Activated naive CD8-positive, alpha-beta T cell treated with anti-CD3 and anti-CD28 coated beads, Interleukin-2, amount 50 U/mL, for 24 hours (primary cell): ENCODE measurements at regions not wholly inside any gene's neighbourhood (a gene's known extent, or its start where the extent isn't known, plus 50 kb on each side); places are given as distances from the start of the nearest gene placed in this dataset.
"Not testable (repeated sequence)": the region's sequence is repeated elsewhere in the genome, so short reads cannot be mapped to it uniquely, and the experiment has no call there.

Experiments
- ATAC-seq: fragments of 150-1000 bp; cut with Tn5 transposase; one replicate; pipeline ENCODE4 v1.10.0; 2021
- DNase-seq: peaks from one replicate; pipeline ENCODE4 v3.0.0; 2021
- H3K27ac Mint-ChIP-seq: one replicate; pipeline ENCODE4 v1.8.0; 2021; ENCODE audit warnings: mild to moderate bottlenecking, mixed read lengths
- H3K27me3 Mint-ChIP-seq: one replicate; pipeline ENCODE4 v1.8.0; 2021; ENCODE audit warnings: mixed read lengths
- H3K36me3 Mint-ChIP-seq: one replicate; pipeline ENCODE4 v1.8.0; 2021; ENCODE audit warnings: low read depth, mixed read lengths
- H3K4me1 Mint-ChIP-seq: one replicate; pipeline ENCODE4 v1.8.0; 2021; ENCODE audit warnings: mixed read lengths
- H3K4me3 Mint-ChIP-seq: one replicate; pipeline ENCODE4 v1.8.0; 2021; ENCODE audit warnings: mild to moderate bottlenecking, moderate library complexity, mixed read lengths
- H3K9me3 Mint-ChIP-seq: one replicate; pipeline ENCODE4 v1.8.0; 2021; ENCODE audit warnings: mixed read lengths

- Mint-ChIP-seq H3K4me3 (no peak overlapping the region), H3K9me3 (peaks cover 4% of the 10 kb centered on the region), H3K27me3 (peaks cover 3% of the 10 kb centered on the region), H3K27ac (no peak overlapping the region), H3K4me1 (no peaks in the 10 kb centered on the region), H3K36me3 (peaks cover 2% of the 10 kb centered on the region)
- DNase-seq (no peak), ATAC-seq (no peak)
Measured at GRCh38 chr1:232139444-232139843, 490.5 kb downstream of the SIPA1L2 start.

- Mint-ChIP-seq H3K9me3 (peaks cover 4% of the 10 kb centered on the region), H3K4me3 (no peak overlapping the region), H3K27ac (no peak overlapping the region), H3K4me1 (no peaks in the 10 kb centered on the region), H3K27me3 (peaks cover 3% of the 10 kb centered on the region), H3K36me3 (peaks cover 2% of the 10 kb centered on the region)
- ATAC-seq: no peak
- no peak for DNase-seq
Measured at GRCh38 chr1:232138044-232138443, 491.9 kb downstream of the SIPA1L2 start.

GRCh38 chr1:232137066-232137465 lies 492.9 kb downstream of the SIPA1L2 start:
- no peak for DNase-seq
- no peaks in the 10 kb centered on the region for H3K4me1 Mint-ChIP-seq
- no peak overlapping the region for H3K4me3 Mint-ChIP-seq
- H3K36me3 Mint-ChIP-seq: peaks cover 2% of the 10 kb centered on the region
- H3K27ac Mint-ChIP-seq: no peak overlapping the region
- H3K9me3 Mint-ChIP-seq: peaks cover 4% of the 10 kb centered on the region
- H3K27me3 Mint-ChIP-seq: peaks cover 7% of the 10 kb centered on the region
- ATAC-seq: no peak

DNA sequence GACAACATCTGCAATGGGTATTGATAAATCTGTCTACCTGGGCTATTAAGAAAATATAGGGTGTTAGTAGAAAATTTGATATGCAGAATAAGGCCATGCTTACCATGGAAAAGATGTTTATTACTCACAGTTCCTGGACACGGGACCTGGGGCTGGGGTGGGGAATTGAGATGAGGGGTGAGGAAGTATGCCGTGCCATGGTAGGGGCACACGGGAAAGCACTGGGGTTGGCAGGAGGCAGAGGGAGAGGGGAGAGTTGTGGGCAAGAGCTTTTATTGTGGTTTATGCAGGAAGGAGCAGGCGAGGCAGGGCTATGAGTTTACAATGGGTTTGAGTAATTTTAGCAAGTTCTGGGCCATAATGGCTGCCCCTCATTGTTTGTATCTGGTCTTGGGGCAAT lies 493.8 kb downstream of the SIPA1L2 start:
- no peak overlapping the region for H3K4me3 Mint-ChIP-seq
- DNase-seq (no peak), ATAC-seq (no peak)
- H3K9me3 Mint-ChIP-seq: peaks cover 4% of the 10 kb centered on the region
- no peak overlapping the region for H3K27ac Mint-ChIP-seq
- peaks cover 8% of the 10 kb centered on the region for H3K27me3 Mint-ChIP-seq
- no peaks in the 10 kb centered on the region for H3K4me1 Mint-ChIP-seq
- peaks cover 2% of the 10 kb centered on the region for H3K36me3 Mint-ChIP-seq

DNA sequence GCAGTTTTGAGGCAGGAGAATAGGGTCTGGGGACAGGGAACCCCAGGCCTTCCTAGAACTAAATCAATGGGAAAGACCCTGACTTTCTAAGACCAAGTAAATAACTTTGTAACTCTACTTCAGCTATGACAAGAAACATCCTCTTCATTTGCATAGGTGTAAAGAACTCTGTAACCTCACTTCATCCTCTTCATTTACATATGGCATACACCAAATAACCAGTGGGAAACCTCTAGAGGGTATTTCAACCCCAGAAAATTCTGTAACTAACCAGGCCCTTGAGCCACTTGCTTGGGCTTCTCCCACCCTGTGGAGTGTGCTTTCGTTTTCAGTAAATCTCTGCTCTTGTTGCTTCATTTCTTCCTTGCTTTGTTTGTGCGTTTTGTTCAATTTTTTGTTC lies 495.6 kb downstream of the SIPA1L2 start:
- Mint-ChIP-seq H3K36me3 (no peaks in the 10 kb centered on the region), H3K9me3 (no peaks in the 10 kb centered on the region), H3K27ac (no peak overlapping the region), H3K4me1 (no peaks in the 10 kb centered on the region), H3K4me3 (no peak overlapping the region), H3K27me3 (peaks cover 14% of the 10 kb centered on the region)
- DNase-seq (no peak), ATAC-seq (no peak)

GRCh38 chr1:232132572-232132971 lies 497.4 kb downstream of the SIPA1L2 start:
- H3K36me3 Mint-ChIP-seq: no peaks in the 10 kb centered on the region
- DNase-seq (no peak), ATAC-seq (no peak)
- no peak overlapping the region for H3K27ac Mint-ChIP-seq
- no peaks in the 10 kb centered on the region for H3K4me1 Mint-ChIP-seq
- peaks cover 23% of the 10 kb centered on the region for H3K27me3 Mint-ChIP-seq
- H3K4me3 Mint-ChIP-seq: no peak overlapping the region
- H3K9me3 Mint-ChIP-seq: peaks cover 9% of the 10 kb centered on the region

DNA sequence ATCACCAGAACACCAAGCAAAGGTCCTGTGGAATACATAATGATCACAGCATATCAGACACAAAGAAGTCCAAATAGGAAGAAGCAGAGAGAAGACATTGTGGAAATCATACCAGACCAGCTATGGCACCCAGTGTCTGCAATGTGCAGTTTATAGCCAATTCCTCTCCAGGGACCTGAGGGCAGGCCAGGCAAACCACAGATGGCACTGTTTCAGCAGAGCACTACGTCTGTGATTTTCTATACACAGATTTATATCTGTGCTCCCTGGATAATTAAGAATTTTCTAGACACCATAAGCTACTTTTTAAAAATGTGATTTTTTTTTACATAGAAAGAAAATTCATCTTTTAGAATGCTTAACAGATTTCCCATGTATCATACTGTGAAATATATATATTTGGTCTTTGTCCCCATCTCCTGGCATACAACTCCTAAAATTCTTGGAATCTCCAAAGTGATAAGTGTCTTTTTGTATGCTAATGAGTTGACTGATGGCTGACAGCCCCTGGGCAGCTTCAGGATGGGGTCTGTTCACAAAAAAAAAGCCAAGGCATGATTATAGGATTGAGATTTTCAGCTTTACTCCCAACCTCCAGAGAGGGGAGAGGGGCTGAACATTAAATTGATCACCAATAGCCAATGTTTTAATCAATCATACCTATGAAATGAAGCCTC lies 498.1 kb downstream of the SIPA1L2 start:
- Mint-ChIP-seq H3K27ac (no peak overlapping the region), H3K4me3 (no peak overlapping the region), H3K27me3 (peaks cover 26% of the 10 kb centered on the region), H3K9me3 (peaks cover 9% of the 10 kb centered on the region), H3K4me1 (no peaks in the 10 kb centered on the region), H3K36me3 (no peaks in the 10 kb centered on the region)
- ATAC-seq: no peak
- no peak for DNase-seq

DNA sequence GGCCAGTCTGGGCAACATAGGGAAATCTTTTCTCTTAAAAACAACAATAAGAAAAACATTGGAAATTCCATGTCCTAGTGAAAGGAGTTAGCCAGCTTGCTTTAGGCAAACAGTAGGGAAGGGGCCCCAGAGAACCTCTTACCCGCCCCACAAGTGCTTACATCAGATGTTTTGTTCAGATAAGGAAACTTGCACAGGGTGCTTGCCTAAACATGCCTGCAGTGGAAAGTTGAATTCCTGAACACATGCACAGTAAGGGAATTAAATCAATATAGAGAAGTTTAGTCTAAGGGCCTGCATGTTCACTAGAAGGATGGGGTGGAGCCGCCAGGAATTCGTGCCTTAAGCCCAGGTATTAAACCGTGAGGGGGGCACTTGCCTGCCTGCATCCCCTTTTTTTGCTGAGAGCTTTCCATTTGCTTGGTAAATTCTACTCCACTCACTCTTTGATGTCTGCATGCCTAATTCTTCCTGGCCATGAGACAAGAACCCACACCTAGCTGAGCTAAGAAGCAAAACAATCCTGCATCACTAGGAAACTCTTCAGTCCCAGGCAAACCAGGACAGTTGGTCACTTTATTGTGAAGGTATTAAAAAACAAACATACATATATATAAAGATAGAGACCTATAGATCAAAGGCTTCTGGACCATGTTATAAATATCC lies 499.0 kb downstream of the SIPA1L2 start:
- H3K4me3 Mint-ChIP-seq: no peak overlapping the region
- peaks cover 24% of the 10 kb centered on the region for H3K27me3 Mint-ChIP-seq
- peaks cover 9% of the 10 kb centered on the region for H3K9me3 Mint-ChIP-seq
- H3K27ac Mint-ChIP-seq: no peak overlapping the region
- ATAC-seq (no peak), DNase-seq (no peak)
- no peaks in the 10 kb centered on the region for H3K4me1 Mint-ChIP-seq
- no peaks in the 10 kb centered on the region for H3K36me3 Mint-ChIP-seq

DNA sequence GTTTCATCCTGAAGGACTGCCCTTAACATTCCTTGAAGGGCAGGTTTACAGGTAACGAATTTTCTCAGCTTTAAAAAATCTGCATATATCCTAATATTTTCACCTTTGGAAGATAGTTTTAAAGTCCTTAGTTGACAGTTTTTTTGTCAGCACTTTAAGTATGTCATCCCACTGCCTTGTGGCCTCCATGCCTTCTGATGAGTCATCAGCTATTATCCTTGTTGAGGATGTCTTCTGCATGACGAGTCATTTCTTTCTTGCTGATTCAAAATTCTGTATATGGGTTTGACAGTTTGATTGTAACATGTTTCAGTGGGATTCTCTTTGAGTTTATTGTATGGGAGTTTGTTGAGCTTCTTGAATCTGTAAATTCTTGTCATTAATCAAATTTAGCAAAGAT lies 500.6 kb downstream of the DISC1 start:
- Mint-ChIP-seq H3K9me3 (peaks cover 9% of the 10 kb centered on the region), H3K27ac (no peak overlapping the region), H3K36me3 (no peaks in the 10 kb centered on the region), H3K4me3 (no peak overlapping the region), H3K4me1 (peaks cover 8% of the 10 kb centered on the region), H3K27me3 (peaks cover 26% of the 10 kb centered on the region)
- DNase-seq (no peak), ATAC-seq (no peak)

GRCh38 chr1:232123775-232124659 lies 497.4 kb downstream of the DISC1 start:
- Mint-ChIP-seq H3K27me3 (peaks cover 17% of the 10 kb centered on the region), H3K36me3 (no peaks in the 10 kb centered on the region)
- no peak for DNase-seq

GRCh38 chr1:232117903-232118302 lies 491.3 kb downstream of the DISC1 start:
- H3K4me1 Mint-ChIP-seq, H3K36me3 Mint-ChIP-seq, H3K9me3 Mint-ChIP-seq, H3K27ac Mint-ChIP-seq, H3K27me3 Mint-ChIP-seq, H3K4me3 Mint-ChIP-seq, DNase-seq, ATAC-seq: not testable (repeated sequence)

More at GRCh38 chr1:232123775-232124659, 497.4 kb downstream of the DISC1 start:
- H3K4me1 Mint-ChIP-seq: peaks cover 8% of the 10 kb centered on the region
- peaks cover 9% of the 10 kb centered on the region for H3K9me3 Mint-ChIP-seq
- no peak for ATAC-seq
- H3K27ac Mint-ChIP-seq: no peak overlapping the region
- no peak overlapping the region for H3K4me3 Mint-ChIP-seq

GRCh38 chr1:232114985-232115384 lies 488.4 kb downstream of the DISC1 start:
- peaks cover 4% of the 10 kb centered on the region for H3K27me3 Mint-ChIP-seq
- no peaks in the 10 kb centered on the region for H3K4me1 Mint-ChIP-seq
- no peak overlapping the region for H3K4me3 Mint-ChIP-seq
- ATAC-seq (no peak), DNase-seq (no peak)
- H3K9me3 Mint-ChIP-seq: no peaks in the 10 kb centered on the region
- H3K36me3 Mint-ChIP-seq: no peaks in the 10 kb centered on the region
- no peak overlapping the region for H3K27ac Mint-ChIP-seq

- ATAC-seq (no peak), DNase-seq (no peak)
- no peaks in the 10 kb centered on the region for H3K36me3 Mint-ChIP-seq
- peaks cover 7% of the 10 kb centered on the region for H3K27me3 Mint-ChIP-seq
- H3K4me3 Mint-ChIP-seq: no peak overlapping the region
- H3K9me3 Mint-ChIP-seq: no peaks in the 10 kb centered on the region
- no peak overlapping the region for H3K27ac Mint-ChIP-seq
- H3K4me1 Mint-ChIP-seq: peaks cover 3% of the 10 kb centered on the region
Measured at GRCh38 chr1:232112076-232112475, 485.5 kb downstream of the DISC1 start.

- no peaks in the 10 kb centered on the region for H3K9me3 Mint-ChIP-seq
- H3K36me3 Mint-ChIP-seq: no peaks in the 10 kb centered on the region
- no peak overlapping the region for H3K4me3 Mint-ChIP-seq
- no peak for ATAC-seq
- H3K4me1 Mint-ChIP-seq: peaks cover 3% of the 10 kb centered on the region
- no peak for DNase-seq
- H3K27ac Mint-ChIP-seq: no peak overlapping the region
- H3K27me3 Mint-ChIP-seq: peaks cover 7% of the 10 kb centered on the region
Measured at GRCh38 chr1:232111611-232112010, 485.0 kb downstream of the DISC1 start.
